Inflammatory macrophage treated with lipopolysaccharide for 4 hours (primary cell): ENCODE measurements at regions not wholly inside any gene's neighbourhood (a gene's known extent, or its start where the extent isn't known, plus 50 kb on each side); places are given as distances from the start of the nearest gene placed in this dataset.
"Not testable (repeated sequence)": the region's sequence is repeated elsewhere in the genome, so short reads cannot be mapped to it uniquely, and the experiment has no call there.

Experiments used
- DNase-seq: peaks from one replicate; pipeline ENCODE4 v3.0.0-alpha.2; 2020

GRCh38 chr6:3617681-3618311 lies 133.7 kb downstream of the PXDC1 start:
- no peak for DNase-seq

GRCh38 chr6:3617192-3617631 lies 134.3 kb downstream of the PXDC1 start:
- no peak for DNase-seq

GRCh38 chr6:3616565-3617176 lies 134.8 kb downstream of the PXDC1 start:
- no peak for DNase-seq

- DNase-seq, result no peak
These were observed 135.8 kb downstream of the PXDC1 start for GRCh38 chr6:3615391-3616380.

- DNase-seq, result no peak
These were observed 136.6 kb downstream of the PXDC1 start for GRCh38 chr6:3614918-3615317.

GRCh38 chr6:3613565-3613964 lies 137.9 kb downstream of the PXDC1 start:
- not testable (repeated sequence) for DNase-seq

- DNase-seq, result no peak
These were observed 139.0 kb downstream of the PXDC1 start for GRCh38 chr6:3612341-3613041.

GRCh38 chr6:3610921-3611320 lies 140.6 kb downstream of the PXDC1 start:
- DNase-seq, result no peak

- DNase-seq, result no peak
These were observed 141.3 kb downstream of the PXDC1 start for GRCh38 chr6:3610206-3610605.

GRCh38 chr6:3609388-3609787 lies 142.1 kb downstream of the PXDC1 start:
- no peak for DNase-seq

GRCh38 chr6:3608159-3608558 lies 143.4 kb downstream of the PXDC1 start:
- DNase-seq, result no peak

- no peak for DNase-seq
These were observed 143.9 kb downstream of the PXDC1 start for GRCh38 chr6:3607599-3607998.

GRCh38 chr6:3607171-3607570 lies 144.3 kb downstream of the PXDC1 start:
- no peak for DNase-seq

GRCh38 chr6:3603340-3604130 lies 146.7 kb upstream of the SLC22A23 start:
- no peak for DNase-seq

- DNase-seq, result no peak
These were observed 144.7 kb upstream of the SLC22A23 start for GRCh38 chr6:3601570-3601969.

- no peak for DNase-seq
These were observed 140.7 kb upstream of the SLC22A23 start for GRCh38 chr6:3597500-3598064.

GRCh38 chr6:3596766-3597165 lies 139.9 kb upstream of the SLC22A23 start:
- no peak for DNase-seq

- peak; percentile 19 for DNase-seq
These were observed 137.4 kb upstream of the SLC22A23 start for GRCh38 chr6:3594201-3594600.

GRCh38 chr6:3593161-3593560 lies 136.3 kb upstream of the SLC22A23 start:
- DNase-seq, result no peak

GRCh38 chr6:3592371-3592941 lies 135.6 kb upstream of the SLC22A23 start:
- peak; percentile 97 for DNase-seq

- no peak for DNase-seq
These were observed 135.1 kb upstream of the SLC22A23 start for GRCh38 chr6:3591970-3592369.
